ENCODE measurements at regions not wholly inside any gene's neighbourhood (a gene's known extent, or its start where the extent isn't known, plus 50 kb on each side); places are given as distances from the start of the nearest gene placed in this dataset.

DNA sequence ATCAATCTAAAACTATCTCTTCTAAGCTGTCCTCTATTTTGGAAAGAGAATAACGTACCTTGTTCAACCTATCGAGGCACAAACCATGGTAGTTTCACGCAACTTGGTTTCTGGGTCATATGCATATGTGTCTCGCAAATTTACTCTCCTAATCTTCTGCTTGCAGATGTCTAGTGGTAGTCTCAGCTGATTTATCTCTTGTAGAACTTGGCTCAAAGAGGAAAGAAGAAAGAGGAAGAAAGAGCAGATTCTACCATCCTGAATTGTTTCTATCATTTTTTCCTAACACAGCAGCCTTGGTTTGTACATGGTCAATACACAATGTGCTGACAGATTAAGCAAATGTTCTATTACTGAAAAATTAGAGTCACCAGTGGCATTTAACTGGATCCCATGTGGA is 282.3 kb downstream of the SPRY2 start:
- ATAC-seq (ENCODE audit: poor library complexity) (no peak), DNase-seq (no peak)
- Mint-ChIP-seq H3K27me3 (no peaks in the 10 kb centered on the region), H3K9me3 (peaks cover 10% of the 10 kb centered on the region), H3K27ac (no peak overlapping the region), H3K4me1 (ENCODE audit: low read depth) (no peaks in the 10 kb centered on the region), H3K4me3 (no peak overlapping the region), H3K36me3 (ENCODE audit: low read depth) (no peaks in the 10 kb centered on the region)
- no peak for TF ChIP-seq CTCF (IDR thresholded peaks at IDR 0.05)
- CTCF ChIA-PET = no interaction called here
- Histone ChIP-seq H3K27me3 (ENCODE audit: control insufficient read depth in 1 of 2, insufficient read depth in 2 of 2, low read length in 2 of 2) (no peaks in the 10 kb centered on the region), H3K36me3 (ENCODE audit: insufficient read depth, low read length) (no peaks in the 10 kb centered on the region), H3K9me3 (ENCODE audit: control insufficient read depth in 1 of 2, insufficient read depth in 1 of 2, low read length in 2 of 2) (no peaks in the 10 kb centered on the region), H3K27ac (ENCODE audit: low read depth in 1 of 2, low read length in 2 of 2) (no peak overlapping the region), H3K4me3 (ENCODE audit: low read length) (no peak overlapping the region), H3K4me1 (ENCODE audit: insufficient read depth, low read length) (no peaks in the 10 kb centered on the region)
- POLR2A ChIA-PET = no interaction called here
- intact Hi-C loops (cut with DNase I, micrococcal nuclease) = no loop called here

GRCh38 chr13:80055847-80056246 is 285.1 kb downstream of the SPRY2 start:
- ATAC-seq (ENCODE audit: poor library complexity) (no peak), DNase-seq (no peak)
- no peaks in the 10 kb centered on the region for H3K36me3 ChIP-seq (ENCODE audit: insufficient read depth, low read length)
- no peaks in the 10 kb centered on the region for H3K27me3 Mint-ChIP-seq
- ChIA-PET POLR2A (interaction anchor here (0.7 kb wide), 1 partner anchor 119 kb away, joined by 3 read pairs; no protein-coding TSS in a partner anchor), CTCF (no interaction called here)
- intact Hi-C loops (cut with DNase I, micrococcal nuclease) = no loop called here
- H3K9me3 Mint-ChIP-seq = peaks cover 6% of the 10 kb centered on the region
- no peak for TF ChIP-seq CTCF (IDR thresholded peaks at IDR 0.05)
- H3K27me3 ChIP-seq (ENCODE audit: control insufficient read depth in 1 of 2, insufficient read depth in 2 of 2, low read length in 2 of 2) = no peaks in the 10 kb centered on the region
- H3K4me3 Mint-ChIP-seq = no peak overlapping the region
- no peaks in the 10 kb centered on the region for H3K9me3 ChIP-seq (ENCODE audit: control insufficient read depth in 1 of 2, insufficient read depth in 1 of 2, low read length in 2 of 2)
- H3K27ac ChIP-seq (ENCODE audit: low read depth in 1 of 2, low read length in 2 of 2) = no peak overlapping the region
- H3K4me1 ChIP-seq (ENCODE audit: insufficient read depth, low read length) = no peaks in the 10 kb centered on the region
- no peaks in the 10 kb centered on the region for H3K36me3 Mint-ChIP-seq (ENCODE audit: low read depth)
- no peaks in the 10 kb centered on the region for H3K4me1 Mint-ChIP-seq (ENCODE audit: low read depth)
- H3K27ac Mint-ChIP-seq = no peak overlapping the region
- no peak overlapping the region for H3K4me3 ChIP-seq (ENCODE audit: low read length)

- intact Hi-C loops (cut with DNase I, micrococcal nuclease) = no loop called here
- Mint-ChIP-seq H3K4me3 (no peak overlapping the region), H3K27ac (no peak overlapping the region), H3K9me3 (peaks cover 3% of the 10 kb centered on the region), H3K4me1 (ENCODE audit: low read depth) (no peaks in the 10 kb centered on the region), H3K27me3 (no peaks in the 10 kb centered on the region), H3K36me3 (ENCODE audit: low read depth) (no peaks in the 10 kb centered on the region)
- TF ChIP-seq CTCF (IDR thresholded peaks at IDR 0.05) = no peak
- Histone ChIP-seq H3K9me3 (ENCODE audit: control insufficient read depth in 1 of 2, insufficient read depth in 1 of 2, low read length in 2 of 2) (no peaks in the 10 kb centered on the region), H3K4me1 (ENCODE audit: insufficient read depth, low read length) (no peaks in the 10 kb centered on the region), H3K27ac (ENCODE audit: low read depth in 1 of 2, low read length in 2 of 2) (no peak overlapping the region), H3K4me3 (ENCODE audit: low read length) (no peak overlapping the region), H3K36me3 (ENCODE audit: insufficient read depth, low read length) (no peaks in the 10 kb centered on the region), H3K27me3 (ENCODE audit: control insufficient read depth in 1 of 2, insufficient read depth in 2 of 2, low read length in 2 of 2) (no peaks in the 10 kb centered on the region)
- DNase-seq = peak in 1 of 14 experiments; percentile 15
- ATAC-seq (ENCODE audit: poor library complexity) = no peak
- POLR2A ChIA-PET = no interaction called here
- CTCF ChIA-PET = no interaction called here
Measured at GRCh38 chr13:80054806-80055205, 286.1 kb downstream of the SPRY2 start.

Measured in CD4-positive, alpha-beta T cell (primary cell).